ENCODE measurements at regions not wholly inside any gene's neighbourhood (a gene's known extent, or its start where the extent isn't known, plus 50 kb on each side); places are given as distances from the start of the nearest gene placed in this dataset.
"Not testable (repeated sequence)": the region's sequence is repeated elsewhere in the genome, so short reads cannot be mapped to it uniquely, and the experiment has no call there.

- DNase-seq (no peak), ATAC-seq (no peak)
- H3K4me3 Mint-ChIP-seq = no peak overlapping the region
- TF ChIP-seq, protein P1, sequence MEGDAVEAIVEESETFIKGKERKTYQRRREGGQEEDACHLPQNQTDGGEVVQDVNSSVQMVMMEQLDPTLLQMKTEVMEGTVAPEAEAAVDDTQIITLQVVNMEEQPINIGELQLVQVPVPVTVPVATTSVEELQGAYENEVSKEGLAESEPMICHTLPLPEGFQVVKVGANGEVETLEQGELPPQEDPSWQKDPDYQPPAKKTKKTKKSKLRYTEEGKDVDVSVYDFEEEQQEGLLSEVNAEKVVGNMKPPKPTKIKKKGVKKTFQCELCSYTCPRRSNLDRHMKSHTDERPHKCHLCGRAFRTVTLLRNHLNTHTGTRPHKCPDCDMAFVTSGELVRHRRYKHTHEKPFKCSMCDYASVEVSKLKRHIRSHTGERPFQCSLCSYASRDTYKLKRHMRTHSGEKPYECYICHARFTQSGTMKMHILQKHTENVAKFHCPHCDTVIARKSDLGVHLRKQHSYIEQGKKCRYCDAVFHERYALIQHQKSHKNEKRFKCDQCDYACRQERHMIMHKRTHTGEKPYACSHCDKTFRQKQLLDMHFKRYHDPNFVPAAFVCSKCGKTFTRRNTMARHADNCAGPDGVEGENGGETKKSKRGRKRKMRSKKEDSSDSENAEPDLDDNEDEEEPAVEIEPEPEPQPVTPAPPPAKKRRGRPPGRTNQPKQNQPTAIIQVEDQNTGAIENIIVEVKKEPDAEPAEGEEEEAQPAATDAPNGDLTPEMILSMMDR (IDR thresholded peaks at IDR 0.05) = no peak
- ChIA-PET CTCF (no interaction called here), POLR2A (no interaction called here)
- peaks cover 14% of the 10 kb centered on the region for H3K9me3 Mint-ChIP-seq
- no peaks in the 10 kb centered on the region for H3K27me3 Mint-ChIP-seq
- H3K27ac Mint-ChIP-seq = no peak overlapping the region
- intact Hi-C loops (cut with micrococcal nuclease) = no loop called here
- no peaks in the 10 kb centered on the region for H3K36me3 Mint-ChIP-seq (ENCODE audit: low read depth)
- H3K4me1 Mint-ChIP-seq (ENCODE audit: low read depth) = no peaks in the 10 kb centered on the region
Observed at GRCh38 chr13:56720841-56721240, 419.9 kb upstream of the PRR20A start.

DNA sequence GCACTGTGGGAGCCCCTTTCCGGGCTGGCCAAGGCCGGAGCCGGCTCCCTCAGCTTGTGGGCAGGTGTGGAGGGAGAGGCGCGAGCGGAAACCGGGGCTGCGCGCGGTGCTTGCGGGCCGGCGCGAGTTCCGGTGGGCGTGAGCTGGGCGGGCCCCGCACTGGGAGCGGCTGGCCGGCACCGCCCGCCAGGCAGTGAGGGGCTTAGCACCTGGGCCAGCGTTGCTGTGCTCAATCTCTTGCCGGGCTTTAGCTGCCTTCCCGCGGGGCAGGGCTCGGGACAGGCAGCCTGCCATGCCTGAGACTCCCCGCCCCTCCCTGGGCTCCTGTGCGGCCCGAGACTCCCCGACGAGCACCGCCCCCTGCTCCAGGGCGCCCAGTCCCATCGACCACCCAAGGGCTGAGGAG is 405.2 kb upstream of the PRR20A start:
- Mint-ChIP-seq H3K4me3 (no peak overlapping the region), H3K4me1 (ENCODE audit: low read depth) (no peaks in the 10 kb centered on the region), H3K36me3 (ENCODE audit: low read depth) (no peaks in the 10 kb centered on the region), H3K9me3 (peaks cover 12% of the 10 kb centered on the region), H3K27me3 (no peaks in the 10 kb centered on the region), H3K27ac (no peak overlapping the region)
- ChIA-PET POLR2A (no interaction called here), CTCF (no interaction called here)
- DNase-seq (no peak), ATAC-seq (no peak)
- TF ChIP-seq, protein P1 (IDR thresholded peaks at IDR 0.05) = no peak
- intact Hi-C loops (cut with micrococcal nuclease) = no loop called here

DNA sequence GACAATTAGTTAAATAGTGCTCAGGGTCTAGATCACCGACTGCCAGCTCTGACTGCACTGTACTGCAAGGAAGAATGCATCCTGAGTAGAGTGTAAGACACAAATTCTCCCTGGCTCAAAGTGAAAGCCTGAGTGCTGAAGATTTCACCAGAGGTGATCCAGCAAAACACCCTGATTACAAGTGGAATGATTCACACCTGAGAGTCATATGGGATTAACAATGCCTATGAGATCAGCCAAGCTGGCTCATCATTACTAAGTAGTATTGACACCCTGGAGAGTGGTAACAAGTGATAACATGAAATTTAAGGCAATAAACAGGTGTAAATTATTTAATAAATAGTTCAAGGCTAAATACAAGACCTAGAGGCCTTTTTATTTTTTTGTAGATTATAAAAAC is 403.8 kb upstream of the PRR20A start:
- Mint-ChIP-seq H3K27me3 (no peaks in the 10 kb centered on the region), H3K36me3 (ENCODE audit: low read depth) (no peaks in the 10 kb centered on the region), H3K4me1 (ENCODE audit: low read depth) (no peaks in the 10 kb centered on the region), H3K4me3 (no peak overlapping the region), H3K9me3 (peaks cover 14% of the 10 kb centered on the region), H3K27ac (no peak overlapping the region)
- TF ChIP-seq, protein P1 (IDR thresholded peaks at IDR 0.05) = no peak
- intact Hi-C loops (cut with micrococcal nuclease) = no loop called here
- DNase-seq (no peak), ATAC-seq (no peak)
- CTCF ChIA-PET = no interaction called here
- POLR2A ChIA-PET = no interaction called here

- intact Hi-C loops (cut with micrococcal nuclease) = no loop called here
- TF ChIP-seq, protein P1 (IDR thresholded peaks at IDR 0.05) = no peak
- H3K27ac Mint-ChIP-seq = no peak overlapping the region
- DNase-seq (no peak), ATAC-seq (no peak)
- ChIA-PET POLR2A (no interaction called here), CTCF (no interaction called here)
- H3K9me3 Mint-ChIP-seq = peaks cover 3% of the 10 kb centered on the region
- no peaks in the 10 kb centered on the region for H3K4me1 Mint-ChIP-seq (ENCODE audit: low read depth)
- no peaks in the 10 kb centered on the region for H3K36me3 Mint-ChIP-seq (ENCODE audit: low read depth)
- no peaks in the 10 kb centered on the region for H3K27me3 Mint-ChIP-seq
- H3K4me3 Mint-ChIP-seq = no peak overlapping the region
Observed at GRCh38 chr13:56752636-56753035, 388.1 kb upstream of the PRR20A start.

GRCh38 chr13:56755181-56755935 is 385.4 kb upstream of the PRR20A start:
- DNase-seq (no peak), ATAC-seq (no peak)
- TF ChIP-seq, protein P1 (IDR thresholded peaks at IDR 0.05) = no peak
- H3K4me3 Mint-ChIP-seq = no peak overlapping the region
- intact Hi-C loops (cut with micrococcal nuclease) = no loop called here
- H3K4me1 Mint-ChIP-seq (ENCODE audit: low read depth) = no peaks in the 10 kb centered on the region
- peaks cover 4% of the 10 kb centered on the region for H3K9me3 Mint-ChIP-seq
- H3K27ac Mint-ChIP-seq = no peak overlapping the region
- ChIA-PET POLR2A (no interaction called here), CTCF (no interaction called here)
- H3K36me3 Mint-ChIP-seq (ENCODE audit: low read depth) = no peaks in the 10 kb centered on the region
- no peaks in the 10 kb centered on the region for H3K27me3 Mint-ChIP-seq

DNA sequence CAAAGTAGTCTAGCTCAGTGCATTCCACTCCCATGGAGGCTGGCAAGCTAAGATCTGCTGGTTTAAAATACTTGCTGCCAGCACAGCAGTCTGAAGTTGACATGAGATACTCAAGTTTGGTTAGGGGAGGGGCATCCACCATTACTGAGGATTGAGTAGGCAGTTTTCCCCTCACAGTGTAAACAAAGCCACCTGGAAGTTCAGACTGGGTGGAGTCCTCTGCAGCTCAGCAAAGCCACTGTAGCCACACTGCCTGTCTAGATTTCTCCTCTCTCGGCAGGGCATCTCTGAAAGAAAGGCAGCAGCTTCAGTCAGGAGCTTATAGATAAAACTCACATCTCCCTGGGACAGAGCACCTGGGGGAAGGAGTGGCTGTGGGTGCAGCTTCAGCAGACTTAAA is 377.4 kb upstream of the PRR20A start:
- H3K27me3 Mint-ChIP-seq; POLR2A ChIA-PET; intact Hi-C loops (cut with micrococcal nuclease); CTCF ChIA-PET; ATAC-seq; H3K36me3 Mint-ChIP-seq (ENCODE audit: low read depth); DNase-seq; H3K27ac Mint-ChIP-seq; H3K4me3 Mint-ChIP-seq; H3K4me1 Mint-ChIP-seq (ENCODE audit: low read depth): not testable (repeated sequence)
- peaks cover 30% of the 10 kb centered on the region for H3K9me3 Mint-ChIP-seq
